Fibroblast of the aortic adventitia (primary cell): ENCODE measurements at regions not wholly inside any gene's neighbourhood (a gene's known extent, or its start where the extent isn't known, plus 50 kb on each side); places are given as distances from the start of the nearest gene placed in this dataset.

ENCODE experiments used
- DNase-seq: peaks from one replicate; pipeline ENCODE4 v3.0.0-alpha.2; 2010; ENCODE audit warnings: low read depth
- H3K4me3 ChIP-seq: 2 replicates; pipeline ENCODE4 v1.5.1; 2011; ENCODE audit warnings: low read depth, mild to moderate bottlenecking, control low read depth, low read length, moderate library complexity
- CTCF ChIP-seq: IDR thresholded peaks from 2 replicates; pipeline ENCODE4 v1.5.1; 2011; ENCODE audit warnings: mild to moderate bottlenecking, low read length, control low read depth, inconsistent platforms; ENCODE audit not compliant: insufficient read depth

DNA sequence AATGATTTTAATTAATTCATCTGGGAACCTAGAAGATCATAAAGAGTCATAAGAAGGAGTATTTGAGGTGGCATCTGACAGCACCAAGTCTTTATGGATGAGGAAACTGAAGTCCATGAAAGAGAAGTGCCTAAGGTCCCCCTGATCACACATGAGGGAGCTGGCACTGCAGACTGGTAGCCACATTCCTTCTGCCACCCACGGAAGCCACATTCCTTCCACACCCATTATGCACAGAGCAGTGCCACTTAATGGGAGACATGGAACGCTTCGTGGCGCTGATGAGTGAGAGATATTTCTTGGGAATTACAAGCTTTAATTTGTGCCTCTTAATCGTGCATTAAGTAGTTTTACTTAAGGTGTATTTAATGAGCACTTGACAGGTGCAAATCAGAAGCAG lies 139.3 kb upstream of the NTF3 start:
- H3K4me3 ChIP-seq = no peak overlapping the region
- DNase-seq = no peak
- no peak for TF ChIP-seq CTCF

DNA sequence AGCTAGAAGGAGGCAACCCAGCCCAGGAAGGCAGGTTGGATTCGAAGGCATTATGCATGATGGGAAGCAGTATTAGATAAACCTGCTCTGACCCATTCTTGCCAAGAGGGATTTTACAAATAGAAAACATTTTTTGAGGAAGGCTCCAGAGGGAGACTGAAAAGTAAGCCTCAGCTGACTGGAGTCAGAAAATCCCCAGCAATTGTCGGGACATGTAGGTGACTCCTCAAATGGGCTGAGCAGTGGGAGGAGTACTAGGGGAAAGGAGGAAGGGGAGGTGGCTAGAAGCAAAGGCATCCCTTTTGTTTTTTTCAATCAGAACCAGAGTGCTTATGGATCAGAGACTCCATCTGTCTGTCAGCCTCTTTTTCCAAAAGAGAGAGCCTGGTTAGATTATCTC lies 138.1 kb upstream of the NTF3 start:
- DNase-seq = no peak
- TF ChIP-seq CTCF = no peak
- no peak overlapping the region for H3K4me3 ChIP-seq

DNA sequence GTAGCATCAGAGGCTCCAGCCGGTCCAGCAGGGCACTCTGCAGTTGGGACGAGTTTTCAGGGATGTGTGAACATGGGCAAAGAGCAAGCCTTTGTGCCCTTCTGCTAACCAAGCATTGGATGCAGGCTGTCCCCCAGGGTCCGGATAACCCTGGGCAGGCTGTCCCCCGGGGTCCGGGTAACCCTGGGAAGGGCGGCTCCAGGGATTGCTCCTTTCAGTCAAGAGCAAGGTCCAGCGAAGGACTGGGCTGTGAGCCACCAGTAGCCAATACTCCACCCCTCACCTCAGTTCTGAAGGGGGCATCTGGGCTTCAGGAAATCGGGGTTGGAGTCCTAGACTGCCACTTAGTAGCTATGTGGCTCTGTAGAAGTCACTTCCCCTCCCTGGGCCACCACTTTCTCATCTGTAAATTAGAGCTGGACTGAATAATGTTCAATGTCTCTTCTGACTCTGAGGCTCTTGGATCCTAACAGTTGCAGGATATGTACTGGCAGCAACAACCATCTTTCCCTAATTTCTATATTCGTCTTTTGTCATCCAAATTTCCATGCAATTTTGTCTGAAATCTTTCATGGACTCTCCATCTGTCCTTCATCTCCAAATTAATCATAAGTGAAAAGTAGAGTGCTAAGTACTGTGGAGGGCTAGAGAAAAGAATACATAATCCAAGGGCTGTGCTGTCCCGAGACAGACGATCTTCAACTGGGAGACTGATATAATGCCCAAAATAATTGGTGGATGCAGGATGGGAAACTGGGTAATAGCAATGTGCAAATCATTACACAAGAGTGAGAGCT lies 137.4 kb upstream of the NTF3 start:
- no peak for TF ChIP-seq CTCF
- no peak overlapping the region for H3K4me3 ChIP-seq
- no peak for DNase-seq

GRCh38 chr12:5295151-5295550 lies 136.8 kb upstream of the NTF3 start:
- TF ChIP-seq CTCF = no peak
- no peak overlapping the region for H3K4me3 ChIP-seq
- DNase-seq = no peak

DNA sequence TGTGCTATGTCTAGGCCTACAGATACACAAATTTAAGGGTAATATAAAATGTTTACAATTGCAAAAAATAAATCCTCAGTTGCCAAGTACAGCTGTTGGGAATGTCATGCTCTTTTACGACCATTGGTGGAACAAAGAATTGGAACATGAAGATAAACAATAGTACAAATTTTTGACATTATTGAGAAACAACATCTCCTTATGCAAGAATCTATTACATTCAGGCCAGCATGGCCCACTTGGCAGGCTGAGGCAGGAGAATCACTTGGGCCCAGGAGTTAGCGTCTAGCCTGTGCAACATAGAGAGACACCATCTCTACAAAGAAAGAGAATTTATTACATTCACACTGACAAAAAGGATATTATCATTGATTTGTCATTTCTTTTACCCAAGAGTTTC lies 135.9 kb upstream of the NTF3 start:
- H3K4me3 ChIP-seq = no peak overlapping the region
- no peak for TF ChIP-seq CTCF
- no peak for DNase-seq

DNA sequence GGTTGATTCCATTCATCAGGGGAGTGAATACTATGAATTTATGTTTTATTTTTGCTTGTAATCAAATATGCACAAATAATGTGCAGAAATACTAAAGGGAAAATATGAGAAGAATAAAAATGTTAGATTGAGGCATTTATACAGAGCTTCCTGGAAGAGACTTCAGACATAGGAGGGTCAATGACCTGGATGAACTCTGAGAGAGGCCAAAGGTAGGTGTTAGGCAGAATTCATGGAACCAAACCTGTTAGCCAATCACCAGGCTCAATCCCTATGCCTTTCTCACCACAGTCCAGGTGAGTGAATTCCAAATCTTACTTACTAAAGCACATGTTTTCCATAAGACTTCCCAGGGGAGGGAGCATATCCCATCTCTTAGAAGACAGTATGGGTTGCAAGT lies 130.4 kb upstream of the NTF3 start:
- no peak overlapping the region for H3K4me3 ChIP-seq
- TF ChIP-seq CTCF = no peak

DNA sequence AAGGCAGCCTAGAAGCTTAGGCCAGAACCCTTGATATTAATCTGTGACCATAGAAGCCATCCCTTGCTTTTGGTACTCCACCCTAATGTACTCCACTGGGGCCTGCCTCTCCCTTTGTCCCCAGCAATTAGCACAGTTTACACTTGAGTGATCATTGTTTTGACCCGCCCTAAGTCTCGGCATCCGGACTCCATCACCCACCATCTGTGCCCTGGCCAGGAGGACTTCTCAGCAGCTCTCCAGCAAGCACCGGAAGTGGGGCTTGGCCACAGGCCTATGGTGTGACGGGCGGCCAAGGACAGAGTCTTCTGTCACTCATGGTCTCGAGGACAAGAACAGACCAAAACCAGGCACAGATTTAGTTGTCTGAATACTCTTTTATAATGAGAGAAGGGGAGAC lies 126.5 kb upstream of the NTF3 start:
- DNase-seq = no peak
- H3K4me3 ChIP-seq = no peak overlapping the region
- no peak for TF ChIP-seq CTCF

More for the DNA sequence above, 130.4 kb upstream of the NTF3 start:
- DNase-seq = no peak
